Caco-2 (cell line): ENCODE measurements at regions not wholly inside any gene's neighbourhood (a gene's known extent, or its start where the extent isn't known, plus 50 kb on each side); places are given as distances from the start of the nearest gene placed in this dataset.

Source experiments
- BruUV-seq: library from RNA; stranded (reverse); fragments of 400-500 nt; replicated peaks from 2 replicates; lab custom pipeline; 2021; lab: Mats Ljungman, UMichigan
- CTCF ChIA-PET: fragments of 300-600 bp; sonication (Branson Sonifier 250); formaldehyde crosslinking; loops from one replicate; lab custom pipeline; 2022; ENCODE audit warnings: antibody characterized with exemption; lab: Charles Lee
- POLR2A ChIA-PET: fragments of 300-600 bp; sonication (Branson Sonifier 250); formaldehyde crosslinking; loops from one replicate; lab custom pipeline; 2022; ENCODE audit warnings: antibody characterized with exemption; lab: Charles Lee
- DNase-seq, 2 experiments: peaks; one replicate each; pipeline versions ENCODE4 v3.0.0 to v3.0.0-alpha.2; 2020 to 2022
- H3K27me3 ChIP-seq: replicated peaks from 2 replicates; pipeline ENCODE4 v1.6.0; 2011; ENCODE audit warnings: low read length; ENCODE audit not compliant: control insufficient read depth, insufficient read depth
- H3K36me3 ChIP-seq: 2 replicates; pipeline ENCODE4 v1.5.1; 2011; ENCODE audit warnings: low read length; ENCODE audit not compliant: control insufficient read depth, insufficient read depth
- H3K4me1 ChIP-seq: fragments of 250-450 bp; sonication (Bioruptor Pico); 2 replicates; pipeline ENCODE4 v1.5.1; 2020; ENCODE audit warnings: mild to moderate bottlenecking
- H3K4me3 ChIP-seq: 2 replicates; pipeline ENCODE4 v1.5.1; 2011; ENCODE audit warnings: low read depth, mild to moderate bottlenecking, control low read depth, low read length
- H3K9me3 ChIP-seq: fragments of 250-450 bp; sonication (Bioruptor Pico); 2 replicates; pipeline ENCODE4 v1.5.1; 2020; ENCODE audit warnings: mild to moderate bottlenecking, moderate library complexity
- H3K27ac Mint-ChIP-seq: one replicate; pipeline ENCODE4 v1.8.0; 2022; ENCODE audit warnings: mixed read lengths; ENCODE audit not compliant: unreplicated experiment
- H3K27me3 Mint-ChIP-seq: one replicate; pipeline ENCODE4 v1.8.0; 2022; ENCODE audit warnings: mixed read lengths; ENCODE audit not compliant: insufficient read depth, unreplicated experiment
- H3K36me3 Mint-ChIP-seq: one replicate; pipeline ENCODE4 v1.8.0; 2022; ENCODE audit warnings: mild to moderate bottlenecking, mixed read lengths; ENCODE audit not compliant: insufficient read depth, unreplicated experiment
- H3K4me1 Mint-ChIP-seq: one replicate; pipeline ENCODE4 v1.8.0; 2022; ENCODE audit warnings: low read depth, mixed read lengths; ENCODE audit not compliant: unreplicated experiment
- H3K4me3 Mint-ChIP-seq: one replicate; pipeline ENCODE4 v1.8.0; 2022; ENCODE audit warnings: mild to moderate bottlenecking, moderate library complexity, mixed read lengths; ENCODE audit not compliant: unreplicated experiment
- H3K9me3 Mint-ChIP-seq: one replicate; pipeline ENCODE4 v1.8.0; 2022; ENCODE audit warnings: mixed read lengths; ENCODE audit not compliant: unreplicated experiment
- CTCF ChIP-seq, 2 experiments: fragments of 200-600 bp in 1 of 2; IDR thresholded peaks; 1 replicate in 1 of 2; 2 replicates in 1 of 2; pipeline versions ENCODE4 v1.5.1 to v1.8.0; 2011 to 2022; ENCODE audit warnings: antibody characterized with exemption in 1 of 2, control low read depth in 1 of 2, inconsistent platforms in 1 of 2, low read depth in 1 of 2, low read length in 1 of 2, mild to moderate bottlenecking in 1 of 2, moderate library complexity in 1 of 2; ENCODE audit not compliant: insufficient read depth in 1 of 2, severe bottlenecking in 1 of 2, unreplicated experiment in 1 of 2
- intact Hi-C: fragments of 100-400 bp; cut with micrococcal nuclease; formaldehyde crosslinking; loops from one replicate; pipeline ENCODE4 v1.10.0; 2022; ENCODE audit not compliant: unreplicated experiment

DNA sequence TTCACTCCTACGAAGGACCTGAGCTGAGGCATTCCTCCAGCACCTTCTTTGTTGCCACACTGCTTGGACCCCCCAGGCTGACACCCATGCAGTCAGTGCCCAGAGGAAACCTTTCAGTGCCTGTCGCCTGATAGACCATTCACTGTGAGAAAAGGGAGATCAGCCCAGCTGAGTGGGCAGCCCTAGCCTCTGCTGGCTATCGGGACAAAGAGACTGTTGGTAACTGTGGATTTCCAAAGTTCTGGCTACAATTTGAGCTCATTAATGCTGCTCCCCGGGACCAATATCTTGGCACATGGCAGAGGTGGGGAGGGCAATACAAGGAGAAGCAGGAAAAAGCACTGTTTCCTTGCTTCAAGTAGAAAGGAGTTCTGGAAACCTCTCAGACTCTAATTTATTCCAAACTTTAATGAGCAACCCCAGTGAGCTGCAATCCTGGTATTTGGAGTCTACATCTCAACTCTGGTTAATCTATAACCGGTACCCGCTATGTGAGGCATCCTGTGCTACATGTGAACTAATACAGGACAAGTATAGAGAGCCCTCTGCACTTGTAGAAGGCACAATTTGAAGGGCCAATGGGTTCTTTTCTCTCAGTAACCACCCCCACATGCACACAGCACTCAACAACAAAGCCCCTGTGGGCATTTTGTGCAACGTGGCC is 200.7 kb upstream of the NCAM1 start:
- ChIA-PET POLR2A (no interaction called here), CTCF (interaction anchor here (0.6 kb wide), 1 partner anchor 1136 kb away, joined by 4 read pairs; no protein-coding TSS in a partner anchor)
- TF ChIP-seq CTCF (IDR thresholded peaks at IDR 0.05; ENCODE audit: insufficient read depth in 1 of 2, low read depth in 1 of 2, low read length in 1 of 2, severe bottlenecking in 1 of 2, unreplicated experiment in 1 of 2) = no peak

DNA sequence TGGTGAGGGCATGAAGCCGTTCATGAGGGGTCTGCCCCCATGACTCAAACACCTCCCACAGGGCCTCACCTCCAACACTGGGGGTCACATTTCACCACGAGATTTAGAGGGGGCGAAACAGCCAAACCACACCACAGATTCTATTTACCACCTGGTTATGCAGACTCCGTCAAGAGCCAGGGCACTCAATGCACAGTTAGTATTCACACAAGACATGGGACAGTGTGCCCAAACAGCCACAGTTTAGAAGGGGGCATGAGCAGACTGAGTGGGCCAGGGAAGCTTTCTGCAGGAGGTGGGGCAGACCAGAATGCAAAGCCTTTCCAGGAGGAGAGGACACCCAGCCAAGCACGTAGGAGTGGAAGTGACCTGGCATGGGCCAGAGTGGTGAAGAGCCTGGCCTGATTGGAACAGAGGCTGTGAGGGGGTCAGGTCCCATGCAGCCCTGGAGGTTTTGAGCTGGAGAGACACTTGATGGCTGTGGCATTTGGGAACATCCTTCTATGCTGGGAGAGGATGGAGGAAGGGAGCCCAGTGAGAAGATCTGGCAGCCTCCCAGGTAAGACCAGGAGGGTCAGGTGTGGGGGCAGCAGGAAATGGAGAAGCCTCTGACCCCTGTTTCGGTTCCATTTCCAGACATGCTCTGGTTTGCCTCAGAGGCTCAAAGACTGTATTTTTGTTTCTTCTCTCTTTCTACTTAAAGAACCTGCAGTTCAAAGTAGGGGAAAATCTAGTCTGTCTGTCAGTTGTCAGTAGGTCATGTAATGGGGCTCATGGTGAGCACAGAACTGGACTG is 199.1 kb upstream of the NCAM1 start:
- no peaks in the 10 kb centered on the region for H3K9me3 ChIP-seq
- intact Hi-C loops = no loop called here
- DNase-seq = no peak
- no peaks in the 10 kb centered on the region for H3K36me3 ChIP-seq
- ChIA-PET POLR2A (no interaction called here), CTCF (no interaction called here)
- no peaks in the 10 kb centered on the region for H3K4me1 Mint-ChIP-seq
- H3K9me3 Mint-ChIP-seq = no peaks in the 10 kb centered on the region
- no peak overlapping the region for H3K4me3 Mint-ChIP-seq
- H3K4me3 ChIP-seq = no peak overlapping the region
- BruUV-seq = no TSS peak
- H3K27me3 Mint-ChIP-seq = peaks cover 14% of the 10 kb centered on the region
- no peaks in the 10 kb centered on the region for H3K4me1 ChIP-seq
- no peak overlapping the region for H3K27ac Mint-ChIP-seq
- no peak for TF ChIP-seq CTCF (IDR thresholded peaks at IDR 0.05; ENCODE audit: insufficient read depth in 1 of 2, low read depth in 1 of 2, low read length in 1 of 2, severe bottlenecking in 1 of 2, unreplicated experiment in 1 of 2)
- H3K36me3 Mint-ChIP-seq = no peaks in the 10 kb centered on the region
- no peaks in the 10 kb centered on the region; the same call in 1 of the 2 replicates for H3K27me3 ChIP-seq

More for the DNA sequence above, 200.7 kb upstream of the NCAM1 start:
- Histone ChIP-seq H3K4me3 (no peak overlapping the region), H3K36me3 (no peaks in the 10 kb centered on the region), H3K4me1 (no peaks in the 10 kb centered on the region), H3K9me3 (no peaks in the 10 kb centered on the region), H3K27me3 (no peaks in the 10 kb centered on the region; the same call in 1 of the 2 replicates)
- Mint-ChIP-seq H3K4me3 (no peak overlapping the region), H3K36me3 (no peaks in the 10 kb centered on the region), H3K27ac (no peak overlapping the region), H3K27me3 (peaks cover 14% of the 10 kb centered on the region), H3K4me1 (no peaks in the 10 kb centered on the region), H3K9me3 (no peaks in the 10 kb centered on the region)
- no TSS peak for BruUV-seq
- no peak for DNase-seq
- intact Hi-C loops = no loop called here

DNA sequence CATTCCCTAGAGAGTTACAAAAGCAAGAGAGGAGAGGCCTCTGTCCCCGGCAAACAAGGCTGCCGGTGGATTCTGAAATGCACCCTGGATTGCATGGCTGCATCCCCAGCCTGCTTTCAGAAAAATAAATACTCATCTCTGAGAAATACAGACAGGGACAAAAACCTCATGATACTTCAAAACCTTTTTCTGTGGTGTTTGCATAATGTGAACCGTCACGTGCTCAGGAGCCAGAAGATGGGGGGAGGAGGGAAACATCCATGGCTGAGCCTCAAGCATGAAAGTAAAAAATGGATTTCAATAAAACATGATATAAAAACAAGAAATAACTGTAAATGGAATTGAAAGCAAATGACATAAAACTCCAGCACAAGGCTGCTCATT is 198.5 kb upstream of the NCAM1 start:
- no peaks in the 10 kb centered on the region for H3K4me1 Mint-ChIP-seq
- intact Hi-C loops = no loop called here
- no TSS peak for BruUV-seq
- H3K27me3 Mint-ChIP-seq = peaks cover 14% of the 10 kb centered on the region
- H3K36me3 Mint-ChIP-seq = no peaks in the 10 kb centered on the region
- CTCF ChIA-PET = no interaction called here
- Histone ChIP-seq H3K4me3 (no peak overlapping the region), H3K27me3 (no peaks in the 10 kb centered on the region), H3K4me1 (no peaks in the 10 kb centered on the region), H3K36me3 (no peaks in the 10 kb centered on the region), H3K9me3 (no peaks in the 10 kb centered on the region)
- TF ChIP-seq CTCF (IDR thresholded peaks at IDR 0.05; ENCODE audit: insufficient read depth in 1 of 2, low read depth in 1 of 2, low read length in 1 of 2, severe bottlenecking in 1 of 2, unreplicated experiment in 1 of 2) = no peak
- H3K9me3 Mint-ChIP-seq = no peaks in the 10 kb centered on the region
- no peak overlapping the region for H3K4me3 Mint-ChIP-seq
- DNase-seq = no peak
- POLR2A ChIA-PET = no interaction called here
- H3K27ac Mint-ChIP-seq = no peak overlapping the region
